GM21367 (cell line): ENCODE measurements at regions not wholly inside any gene's neighbourhood (a gene's known extent, or its start where the extent isn't known, plus 50 kb on each side); places are given as distances from the start of the nearest gene placed in this dataset.

Experiments
- ATAC-seq: cut with Tn5 transposase; IDR thresholded peaks from one replicate; pipeline ENCODE4 v1.9.1; 2021; ENCODE audit not compliant: unreplicated experiment

DNA sequence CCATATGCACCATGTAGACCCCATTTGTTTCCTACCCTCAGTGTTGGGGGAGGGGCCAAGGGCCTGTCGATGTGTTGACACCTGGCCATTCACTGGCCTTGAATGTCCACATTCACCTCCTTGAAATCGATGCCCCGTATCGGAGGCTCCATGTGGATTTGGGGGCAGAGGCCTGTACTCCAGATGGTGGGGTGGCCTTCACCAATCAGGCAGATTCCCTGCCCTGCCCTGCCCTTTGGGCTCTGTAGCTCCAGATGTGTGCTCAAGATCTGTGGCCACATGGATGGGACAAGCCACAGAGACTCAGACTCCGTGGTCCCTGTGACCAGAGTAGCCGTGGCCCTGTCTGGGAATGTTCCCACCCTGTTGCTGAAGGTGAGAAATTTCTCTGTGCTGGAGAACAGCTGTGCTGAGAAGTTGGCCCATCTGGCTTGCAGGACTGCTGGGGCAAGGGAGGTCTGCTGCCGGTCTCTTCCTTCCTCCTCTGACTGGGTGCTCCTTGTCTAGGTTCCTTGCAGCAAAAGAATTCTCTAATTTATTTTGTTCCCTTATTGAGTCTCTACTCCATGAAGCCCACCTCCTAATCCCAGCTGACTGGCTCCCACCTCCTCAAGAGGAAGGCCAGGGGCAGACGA lies 221.3 kb downstream of the SEC14L1 start:
- no peak for ATAC-seq

DNA sequence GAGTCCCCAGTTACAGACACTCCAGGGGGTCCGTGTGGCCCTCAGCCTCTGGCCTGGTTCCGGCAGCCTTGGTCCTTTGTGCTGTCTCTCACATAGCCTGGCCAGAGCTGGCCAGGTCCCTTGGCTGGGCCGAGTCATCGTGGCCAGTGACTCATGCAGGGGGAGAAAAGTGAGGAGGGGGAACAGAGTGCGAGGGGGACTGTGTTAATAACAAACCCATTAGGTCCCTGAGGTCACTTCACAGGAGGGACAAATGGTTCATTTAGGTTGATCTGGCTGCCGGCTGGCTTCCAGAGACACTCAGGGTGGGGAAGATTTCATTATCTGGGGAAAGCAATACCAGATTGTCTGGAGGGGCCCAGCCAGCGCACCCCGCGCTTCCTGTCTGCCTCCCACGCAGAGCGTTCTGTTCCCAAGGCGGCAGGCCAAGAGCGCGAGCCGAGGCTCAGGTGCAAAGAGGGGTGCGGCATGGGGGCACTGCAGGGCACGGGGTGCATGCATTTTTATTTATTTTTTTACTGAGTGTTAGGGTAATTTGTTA lies 223.1 kb downstream of the SEC14L1 start:
- ATAC-seq = no peak

GRCh38 chr17:77364381-77364911 lies 223.7 kb downstream of the SEC14L1 start:
- no peak for ATAC-seq

- ATAC-seq = no peak
Measured at GRCh38 chr17:77364941-77365583, 224.3 kb downstream of the SEC14L1 start.

- ATAC-seq = no peak
Measured at GRCh38 chr17:77365584-77366186, 224.9 kb downstream of the SEC14L1 start.

DNA sequence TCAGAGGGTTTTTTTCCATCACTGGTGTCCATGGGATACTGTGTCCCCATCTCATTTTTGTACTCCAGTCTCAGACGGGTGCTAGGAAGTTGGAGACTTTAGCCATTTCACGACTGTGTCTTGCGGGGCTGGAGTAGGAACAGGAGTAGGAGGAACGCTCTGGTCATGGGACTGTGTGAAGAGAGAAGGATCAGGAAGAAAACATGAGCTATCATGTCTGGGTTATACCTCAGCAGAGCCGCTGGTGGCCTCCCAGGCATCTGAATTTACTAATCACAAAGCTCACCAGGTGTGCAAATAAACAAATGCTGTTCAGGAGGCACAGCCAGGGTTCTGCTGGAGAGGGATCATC lies 225.4 kb downstream of the SEC14L1 start:
- no peak for ATAC-seq

DNA sequence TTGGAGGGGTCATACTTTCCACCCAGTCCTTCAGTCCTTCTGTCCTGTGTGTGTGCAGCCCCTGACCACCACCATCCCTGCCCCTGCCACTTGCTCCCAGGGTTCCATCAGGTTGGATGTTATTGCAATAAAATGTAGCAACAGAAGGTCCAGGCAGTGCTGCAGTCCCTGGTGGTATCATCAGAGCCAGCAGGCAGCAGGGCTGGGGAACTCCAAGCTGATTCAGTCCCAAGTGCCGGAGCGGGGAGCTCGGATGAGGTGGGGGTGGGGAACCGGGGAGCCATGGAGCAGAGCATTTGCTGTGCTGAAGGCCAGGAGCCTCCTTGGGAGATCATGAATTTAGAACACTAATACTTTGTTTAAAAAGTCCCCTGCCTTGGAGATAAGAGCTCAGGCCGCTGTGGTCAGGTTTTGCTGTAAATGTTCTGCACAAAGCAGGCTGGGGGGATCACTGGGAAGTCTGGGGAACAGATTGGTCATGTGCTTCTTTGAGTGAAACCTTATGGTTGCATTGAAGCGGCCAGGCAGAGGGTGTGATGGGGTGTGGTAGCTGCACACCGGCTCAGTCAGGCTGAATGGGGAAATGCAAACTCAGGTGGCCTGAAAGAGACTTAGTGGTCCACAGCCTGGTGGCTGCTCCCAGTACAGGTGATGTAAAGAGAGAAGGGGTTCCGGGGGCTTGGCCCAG lies 225.9 kb downstream of the SEC14L1 start:
- no peak for ATAC-seq

DNA sequence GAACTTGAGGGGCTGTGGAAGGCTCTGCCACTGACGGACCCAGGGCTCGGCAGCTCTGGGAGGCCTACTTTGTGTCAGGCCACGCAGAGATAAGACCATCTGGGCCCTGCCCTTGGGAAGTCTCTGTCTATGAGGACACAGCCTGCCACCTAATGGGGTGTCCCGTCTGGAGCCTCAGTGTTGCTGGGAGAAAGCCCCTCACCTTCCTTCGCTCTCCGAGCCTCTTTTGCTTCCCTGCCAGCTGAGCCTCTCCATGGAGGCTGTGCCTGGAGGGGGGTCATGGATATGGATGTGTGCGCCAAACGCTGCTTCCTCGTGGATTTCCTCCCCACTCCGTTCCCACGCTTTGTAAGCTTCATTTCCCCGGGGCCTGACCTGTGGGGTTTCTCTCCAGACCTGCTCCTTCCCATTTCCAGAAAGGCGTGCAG lies 228.8 kb downstream of the SEC14L1 start:
- no peak for ATAC-seq

GRCh38 chr17:77370586-77370985 lies 229.8 kb downstream of the SEC14L1 start:
- no peak for ATAC-seq

GRCh38 chr17:77371117-77371887 lies 230.5 kb downstream of the SEC14L1 start:
- no peak for ATAC-seq

GRCh38 chr17:77371888-77372443 lies 231.2 kb downstream of the SEC14L1 start:
- ATAC-seq = no peak

DNA sequence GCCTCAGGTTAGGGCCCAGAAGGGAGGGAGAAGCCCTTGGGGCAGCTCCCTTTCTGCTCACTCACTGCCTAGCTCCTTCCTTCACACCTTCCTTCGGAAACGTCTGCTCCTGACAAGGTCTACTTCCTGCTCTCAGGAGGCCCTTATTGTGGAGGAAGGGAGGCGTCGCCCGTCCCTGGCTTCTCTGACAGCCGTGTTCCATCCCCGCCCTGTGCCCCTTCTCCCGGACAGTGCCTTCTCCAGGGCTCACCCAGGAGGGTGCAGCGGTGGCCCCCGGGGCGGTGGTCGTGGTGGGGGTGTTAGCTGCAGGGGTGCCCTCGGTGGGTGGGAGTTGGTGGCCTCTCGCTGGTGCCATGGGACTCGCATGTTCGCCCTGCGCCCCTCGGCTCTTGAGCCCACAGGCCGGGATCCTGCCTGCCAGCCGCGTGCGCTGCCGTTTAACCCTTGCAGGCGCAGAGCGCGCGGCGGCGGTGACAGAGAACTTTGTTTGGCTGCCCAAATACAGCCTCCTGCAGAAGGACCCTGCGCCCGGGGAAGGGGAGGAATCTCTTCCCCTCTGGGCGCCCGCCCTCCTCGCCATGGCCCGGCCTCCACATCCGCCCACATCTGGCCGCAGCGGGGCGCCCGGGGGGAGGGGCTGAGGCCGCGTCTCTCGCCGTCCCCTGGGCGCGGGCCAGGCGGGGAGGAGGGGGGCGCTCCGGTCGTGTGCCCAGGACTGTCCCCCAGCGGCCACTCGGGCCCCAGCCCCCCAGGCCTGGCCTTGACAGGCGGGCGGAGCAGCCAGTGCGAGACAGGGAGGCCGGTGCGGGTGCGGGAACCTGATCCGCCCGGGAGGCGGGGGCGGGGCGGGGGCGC lies 231.9 kb downstream of the SEC14L1 start:
- no peak for ATAC-seq

DNA sequence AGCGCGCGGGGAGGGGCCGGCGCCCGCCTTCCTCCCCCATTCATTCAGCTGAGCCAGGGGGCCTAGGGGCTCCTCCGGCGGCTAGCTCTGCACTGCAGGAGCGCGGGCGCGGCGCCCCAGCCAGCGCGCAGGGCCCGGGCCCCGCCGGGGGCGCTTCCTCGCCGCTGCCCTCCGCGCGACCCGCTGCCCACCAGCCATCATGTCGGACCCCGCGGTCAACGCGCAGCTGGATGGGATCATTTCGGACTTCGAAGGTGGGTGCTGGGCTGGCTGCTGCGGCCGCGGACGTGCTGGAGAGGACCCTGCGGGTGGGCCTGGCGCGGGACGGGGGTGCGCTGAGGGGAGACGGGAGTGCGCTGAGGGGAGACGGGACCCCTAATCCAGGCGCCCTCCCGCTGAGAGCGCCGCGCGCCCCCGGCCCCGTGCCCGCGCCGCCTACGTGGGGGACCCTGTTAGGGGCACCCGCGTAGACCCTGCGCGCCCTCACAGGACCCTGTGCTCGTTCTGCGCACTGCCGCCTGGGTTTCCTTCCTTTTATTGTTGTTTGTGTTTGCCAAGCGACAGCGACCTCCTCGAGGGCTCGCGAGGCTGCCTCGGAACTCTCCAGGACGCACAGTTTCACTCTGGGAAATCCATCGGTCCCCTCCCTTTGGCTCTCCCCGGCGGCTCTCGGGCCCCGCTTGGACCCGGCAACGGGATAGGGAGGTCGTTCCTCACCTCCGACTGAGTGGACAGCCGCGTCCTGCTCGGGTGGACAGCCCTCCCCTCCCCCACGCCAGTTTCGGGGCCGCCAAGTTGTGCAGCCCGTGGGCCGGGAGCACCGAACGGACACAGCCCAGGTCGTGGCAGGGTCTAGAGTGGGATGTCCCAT lies 232.8 kb downstream of the SEC14L1 start:
- ATAC-seq = no peak

GRCh38 chr17:77374170-77374936 lies 233.6 kb downstream of the SEC14L1 start:
- no peak for ATAC-seq

GRCh38 chr17:77375108-77375916 lies 234.5 kb downstream of the SEC14L1 start:
- ATAC-seq = no peak

- ATAC-seq = no peak
Measured at GRCh38 chr17:77375917-77376651, 235.3 kb downstream of the SEC14L1 start.
